ENCODE measurements at regions not wholly inside any gene's neighbourhood (a gene's known extent, or its start where the extent isn't known, plus 50 kb on each side); places are given as distances from the start of the nearest gene placed in this dataset.

- ChIA-PET CTCF (interaction anchor here (1.0 kb wide), 1 partner anchor 41 kb away, joined by 4 read pairs; no protein-coding TSS in a partner anchor), POLR2A (no interaction called here)
- no TSS peak for BruUV-seq (replicated peaks)
- DNase-seq (ENCODE audit: unreplicated experiment), result no peak
- Mint-ChIP-seq H3K27me3 (ENCODE audit: insufficient read depth, unreplicated experiment) (no peaks in the 10 kb centered on the region), H3K27ac (ENCODE audit: low read depth, unreplicated experiment) (no peak overlapping the region), H3K4me1 (ENCODE audit: insufficient read depth, unreplicated experiment) (no peaks in the 10 kb centered on the region), H3K4me3 (ENCODE audit: unreplicated experiment) (no peak overlapping the region), H3K9me3 (ENCODE audit: unreplicated experiment) (peaks cover 19% of the 10 kb centered on the region), H3K36me3 (ENCODE audit: insufficient read depth, unreplicated experiment) (no peaks in the 10 kb centered on the region)
- no peak for TF ChIP-seq CTCF (IDR thresholded peaks at IDR 0.05; ENCODE audit: unreplicated experiment)
- intact Hi-C loops (cut with micrococcal nuclease), result no loop called here
Observed at GRCh38 chr11:134746609-134747008, 334.6 kb upstream of the B3GAT1 start.

- no peak overlapping the region for H3K27ac Mint-ChIP-seq (ENCODE audit: low read depth, unreplicated experiment)
- no peak for TF ChIP-seq CTCF (IDR thresholded peaks at IDR 0.05; ENCODE audit: unreplicated experiment)
- intact Hi-C loops (cut with micrococcal nuclease), result no loop called here
- no TSS peak for BruUV-seq (replicated peaks)
- no peaks in the 10 kb centered on the region for H3K4me1 Mint-ChIP-seq (ENCODE audit: insufficient read depth, unreplicated experiment)
- no peak for DNase-seq (ENCODE audit: unreplicated experiment)
- H3K4me3 Mint-ChIP-seq (ENCODE audit: unreplicated experiment), result no peak overlapping the region
- H3K36me3 Mint-ChIP-seq (ENCODE audit: insufficient read depth, unreplicated experiment), result no peaks in the 10 kb centered on the region
- ChIA-PET POLR2A (no interaction called here), CTCF (interaction anchor here (0.6 kb wide), 1 partner anchor 20 kb away, joined by 3 read pairs; no protein-coding TSS in a partner anchor)
- no peaks in the 10 kb centered on the region for H3K27me3 Mint-ChIP-seq (ENCODE audit: insufficient read depth, unreplicated experiment)
- peaks cover 19% of the 10 kb centered on the region for H3K9me3 Mint-ChIP-seq (ENCODE audit: unreplicated experiment)
Observed at GRCh38 chr11:134745456-134745855, 333.4 kb upstream of the B3GAT1 start.

GRCh38 chr11:134743820-134744195 is 331.8 kb upstream of the B3GAT1 start:
- no peak overlapping the region for H3K4me3 Mint-ChIP-seq (ENCODE audit: unreplicated experiment)
- POLR2A ChIA-PET, result no interaction called here
- no peaks in the 10 kb centered on the region for H3K27me3 Mint-ChIP-seq (ENCODE audit: insufficient read depth, unreplicated experiment)
- H3K9me3 Mint-ChIP-seq (ENCODE audit: unreplicated experiment), result peaks cover 9% of the 10 kb centered on the region
- no peaks in the 10 kb centered on the region for H3K4me1 Mint-ChIP-seq (ENCODE audit: insufficient read depth, unreplicated experiment)
- intact Hi-C loops (cut with micrococcal nuclease), result no loop called here
- H3K36me3 Mint-ChIP-seq (ENCODE audit: insufficient read depth, unreplicated experiment), result no peaks in the 10 kb centered on the region
- CTCF ChIA-PET, result no interaction called here
- no peak for TF ChIP-seq CTCF (IDR thresholded peaks at IDR 0.05; ENCODE audit: unreplicated experiment)
- no TSS peak for BruUV-seq (replicated peaks)
- DNase-seq (ENCODE audit: unreplicated experiment), result no peak
- no peak overlapping the region for H3K27ac Mint-ChIP-seq (ENCODE audit: low read depth, unreplicated experiment)

- Mint-ChIP-seq H3K9me3 (ENCODE audit: unreplicated experiment) (peaks cover 7% of the 10 kb centered on the region), H3K36me3 (ENCODE audit: insufficient read depth, unreplicated experiment) (no peaks in the 10 kb centered on the region), H3K4me3 (ENCODE audit: unreplicated experiment) (no peak overlapping the region), H3K27me3 (ENCODE audit: insufficient read depth, unreplicated experiment) (no peaks in the 10 kb centered on the region), H3K4me1 (ENCODE audit: insufficient read depth, unreplicated experiment) (no peaks in the 10 kb centered on the region), H3K27ac (ENCODE audit: low read depth, unreplicated experiment) (no peak overlapping the region)
- ChIA-PET CTCF (interaction anchor here (0.6 kb wide), 1 partner anchor 51 kb away, joined by 3 read pairs; no protein-coding TSS in a partner anchor), POLR2A (no interaction called here)
- TF ChIP-seq CTCF (IDR thresholded peaks at IDR 0.05; ENCODE audit: unreplicated experiment), result no peak
- intact Hi-C loops (cut with micrococcal nuclease), result no loop called here
- no TSS peak for BruUV-seq (replicated peaks)
- no peak for DNase-seq (ENCODE audit: unreplicated experiment)
Observed at GRCh38 chr11:134742956-134743819, 331.1 kb upstream of the B3GAT1 start.

Measured in MCF 10A (cell line).